ENCODE measurements at regions not wholly inside any gene's neighbourhood (a gene's known extent, or its start where the extent isn't known, plus 50 kb on each side); places are given as distances from the start of the nearest gene placed in this dataset.
"Not testable (repeated sequence)": the region's sequence is repeated elsewhere in the genome, so short reads cannot be mapped to it uniquely, and the experiment has no call there.

DNA sequence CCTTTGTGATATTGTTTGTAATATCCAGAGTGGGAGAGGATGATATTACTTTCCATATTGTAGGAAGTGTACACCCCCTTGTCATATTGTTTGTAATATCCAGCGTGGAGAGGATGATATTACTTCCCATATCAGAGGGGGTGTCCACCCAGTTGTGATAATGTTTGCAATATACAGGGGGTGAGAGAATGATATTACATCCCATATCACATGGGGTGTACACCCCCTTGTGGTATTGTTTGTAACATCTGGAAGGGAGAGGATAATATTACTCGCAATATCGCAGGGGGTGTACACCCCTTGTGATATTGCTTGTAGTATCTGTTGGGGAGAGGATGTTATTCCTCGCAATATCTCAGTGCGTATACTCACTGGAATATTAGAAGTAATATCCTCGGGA, 61.5 kb downstream of the PRSS23 start:
- intact Hi-C loops (cut with DNase I): no loop called here
- ATAC-seq (no peak), DNase-seq (ENCODE audit: missing footprints) (no peak)

DNA sequence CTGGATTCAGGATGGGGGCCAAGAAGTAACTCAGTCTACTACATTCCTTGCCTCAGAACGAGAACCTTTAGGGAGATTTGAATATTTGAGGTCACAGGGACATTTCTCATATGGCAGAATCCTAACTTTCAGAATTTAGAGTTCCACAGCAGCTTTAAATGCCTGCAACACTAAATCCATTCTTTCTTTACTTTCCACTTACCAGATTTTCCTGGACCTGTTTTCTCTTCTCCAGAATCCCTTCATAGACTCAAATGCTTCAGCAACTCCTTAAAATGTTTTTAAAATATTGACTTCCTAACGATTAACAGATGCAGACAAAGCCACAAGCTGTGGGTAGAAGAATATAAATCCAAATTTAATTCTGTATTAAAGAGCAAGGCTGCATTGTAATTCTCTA, 63.1 kb downstream of the PRSS23 start:
- ATAC-seq (no peak), DNase-seq (ENCODE audit: missing footprints) (no peak)
- intact Hi-C loops (cut with DNase I): no loop called here

DNA sequence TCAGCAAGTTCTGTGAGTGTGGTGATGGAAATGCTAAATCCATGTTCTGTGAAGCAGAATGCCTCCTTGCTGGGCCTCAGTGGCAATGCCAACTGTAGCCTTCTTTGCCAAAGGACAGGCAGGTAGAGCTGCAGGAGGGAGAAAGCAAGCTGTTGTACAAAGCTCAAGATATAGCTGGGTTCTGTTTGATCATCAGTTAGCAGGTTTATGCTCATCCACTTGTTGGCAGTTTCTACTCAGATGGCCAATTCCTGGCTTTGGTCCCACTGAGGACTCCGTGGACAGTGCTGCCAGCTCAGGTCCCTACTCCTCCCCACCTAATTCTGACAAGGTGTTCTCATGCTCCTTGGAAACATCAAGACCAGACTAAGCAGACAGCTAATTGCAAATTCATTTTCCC, 65.1 kb downstream of the PRSS23 start:
- no peak for DNase-seq (ENCODE audit: missing footprints)
- ATAC-seq: no peak
- intact Hi-C loops (cut with DNase I): no loop called here

DNA sequence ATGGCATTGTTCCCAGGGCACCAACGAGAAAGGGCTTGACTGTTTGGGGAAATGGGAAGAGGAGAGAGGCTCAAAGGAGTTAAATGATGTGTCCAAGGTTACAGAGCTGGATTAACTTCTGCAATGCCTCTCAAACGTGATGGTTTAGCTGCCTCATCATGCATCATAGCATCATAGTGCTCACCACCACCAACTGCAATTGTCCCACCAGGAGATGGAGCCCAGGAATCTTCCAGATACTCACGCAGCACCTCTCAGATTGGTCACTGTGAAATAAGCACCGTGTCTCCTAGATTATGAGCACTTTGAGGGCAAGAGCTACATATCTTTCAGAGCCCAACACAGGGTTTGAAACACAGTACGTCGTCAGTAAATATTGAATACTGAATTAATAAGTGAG, 69.2 kb downstream of the PRSS23 start:
- DNase-seq (ENCODE audit: missing footprints) (no peak), ATAC-seq (no peak)
- intact Hi-C loops (cut with DNase I): no loop called here

DNA sequence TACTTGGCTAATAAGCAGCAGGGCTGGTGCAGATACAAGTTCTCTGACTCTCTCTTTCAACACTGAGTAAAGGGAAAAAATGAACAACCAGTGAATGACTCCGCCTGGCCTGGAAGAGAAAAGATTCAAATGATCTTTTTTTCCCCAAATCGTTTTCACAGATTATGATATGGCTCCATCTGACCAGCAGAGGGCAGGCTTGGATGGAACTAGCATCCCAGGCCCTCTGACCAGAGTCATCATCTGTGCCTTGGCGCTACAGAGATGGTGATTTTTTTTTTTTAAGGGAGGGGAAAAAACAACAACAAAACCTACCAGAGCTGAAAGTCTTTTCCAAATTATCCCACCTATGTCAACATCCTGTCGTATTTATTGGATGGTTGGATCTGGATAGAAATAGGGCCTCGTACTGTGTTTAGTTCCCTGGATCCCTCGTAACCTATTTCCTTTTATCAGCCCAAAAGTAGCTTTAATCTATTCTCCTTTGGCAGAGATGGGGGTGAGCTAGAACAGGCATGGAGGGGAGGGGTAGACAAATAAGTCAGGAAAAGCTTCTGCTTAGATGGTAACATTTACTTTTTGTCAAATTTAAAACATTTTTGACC, 69.7 kb downstream of the PRSS23 start:
- ATAC-seq: peak; percentile 83
- no peak for DNase-seq (ENCODE audit: missing footprints)
- intact Hi-C loops (cut with DNase I): loop anchor here (1.0 to 5.0 kb wide), 3 partner anchors 51 to 552 kb away; no protein-coding TSS in a partner anchor

DNA sequence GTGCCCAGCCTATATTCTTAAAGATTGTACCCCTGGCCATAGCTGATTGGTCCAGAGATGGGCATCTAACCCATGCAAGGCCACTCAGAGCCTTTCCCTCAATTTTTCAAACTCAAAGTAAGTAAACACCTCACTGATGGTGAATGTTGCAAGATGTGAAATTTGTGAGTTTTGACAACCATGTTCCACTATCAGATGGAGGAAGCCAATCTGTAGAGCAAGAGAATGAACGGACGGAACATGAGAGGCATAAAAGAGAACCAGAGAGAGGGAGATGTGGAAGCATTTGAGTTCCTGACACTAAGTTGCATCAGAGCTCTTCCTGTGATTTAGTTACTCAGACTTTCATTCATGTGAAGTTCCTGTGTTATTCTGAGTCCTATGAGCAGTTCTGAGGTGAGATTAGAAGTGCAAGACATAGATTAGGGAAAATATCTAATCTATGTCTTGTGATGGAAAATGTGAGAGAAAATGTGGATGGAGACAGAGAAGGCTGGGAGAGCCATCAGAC, 73.3 kb downstream of the PRSS23 start:
- DNase-seq (ENCODE audit: missing footprints): no peak
- no peak for ATAC-seq
- intact Hi-C loops (cut with DNase I): loop anchor here (5.0 kb wide), 1 partner anchor 549 kb away; no protein-coding TSS in a partner anchor

DNA sequence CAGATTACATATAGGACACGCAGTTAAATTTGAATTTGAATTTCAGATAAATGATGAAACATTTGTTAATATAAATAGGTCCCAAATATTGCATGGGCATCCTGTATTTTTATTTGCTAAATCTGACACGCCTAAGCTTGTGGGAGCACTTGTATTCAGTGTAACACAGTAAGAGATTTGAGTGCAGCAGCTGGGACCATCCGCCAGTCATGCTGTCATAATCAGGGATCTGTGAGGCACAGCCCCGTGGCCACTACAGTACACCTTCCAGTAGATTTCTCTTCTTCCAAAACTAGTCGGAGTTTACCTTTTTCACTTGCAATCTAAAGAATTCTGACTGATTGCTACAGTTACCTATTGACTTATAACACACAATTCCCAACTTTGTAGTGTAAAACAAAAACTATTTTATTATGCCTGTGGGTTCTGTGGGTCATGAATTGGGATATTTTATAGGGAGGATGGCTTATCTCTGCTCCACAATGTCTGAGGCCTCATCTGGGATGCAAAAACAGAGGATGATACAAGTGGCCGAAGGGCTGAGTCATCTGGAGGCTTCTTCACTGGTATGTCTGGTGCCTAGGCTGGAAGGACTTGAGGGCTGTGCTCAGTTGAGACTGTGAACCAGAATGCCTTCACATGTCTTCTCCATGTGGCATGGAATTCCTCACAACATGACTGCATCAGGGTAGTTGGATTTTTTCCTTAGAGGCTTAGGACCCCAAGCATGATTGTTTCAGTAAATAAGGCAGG, 74.1 kb downstream of the PRSS23 start:
- intact Hi-C loops (cut with DNase I): loop anchor here (5.0 kb wide), 1 partner anchor 548 kb away; no protein-coding TSS in a partner anchor
- no peak for DNase-seq (ENCODE audit: missing footprints)
- ATAC-seq: no peak

DNA sequence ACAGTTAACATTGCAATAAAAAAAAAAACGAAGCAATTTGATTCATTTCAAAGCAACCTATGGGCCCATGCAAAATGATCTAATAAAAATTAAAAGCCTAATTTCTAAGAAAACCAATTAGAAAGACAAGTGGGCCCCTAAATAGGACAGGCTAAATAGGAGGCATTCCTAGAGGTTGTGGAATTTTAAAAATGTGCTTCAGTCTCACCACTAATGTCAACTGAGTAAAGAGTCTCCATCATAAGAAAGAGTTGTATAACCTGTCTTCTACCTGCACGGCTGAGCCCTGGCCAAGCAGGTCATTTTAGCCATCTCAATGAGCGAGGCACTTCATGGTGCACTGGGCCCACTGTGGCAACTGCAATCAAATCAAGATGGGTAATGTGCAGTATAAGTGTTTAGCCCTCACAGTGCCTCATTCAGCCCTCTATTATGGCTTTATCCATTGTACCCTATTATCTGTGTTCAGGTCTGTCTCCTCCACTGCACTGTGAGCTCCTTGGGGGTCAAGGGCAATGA, 76.4 kb downstream of the PRSS23 start:
- ATAC-seq (no peak), DNase-seq (ENCODE audit: missing footprints) (no peak)
- intact Hi-C loops (cut with DNase I): no loop called here

DNA sequence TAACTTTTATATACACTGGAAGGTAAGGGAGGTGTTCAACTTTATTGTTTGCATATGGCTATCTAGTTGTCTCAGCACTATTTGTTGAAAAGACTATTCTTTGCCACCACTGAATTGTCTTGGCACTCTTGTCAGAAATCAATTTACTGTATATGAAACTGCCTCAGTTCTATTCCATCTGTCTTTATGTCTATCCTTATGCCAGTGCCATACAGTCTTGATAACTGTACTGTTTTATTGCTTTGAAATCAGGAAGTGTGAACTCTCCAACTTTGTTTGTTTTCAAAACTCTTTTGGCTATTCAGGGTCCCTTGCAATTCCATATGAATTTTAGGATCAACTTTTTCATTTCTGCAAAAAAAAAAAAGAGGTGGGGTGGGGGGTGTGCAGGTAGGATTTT, 77.2 kb downstream of the PRSS23 start:
- no peak for ATAC-seq
- no peak for DNase-seq (ENCODE audit: missing footprints)
- intact Hi-C loops (cut with DNase I): no loop called here

DNA sequence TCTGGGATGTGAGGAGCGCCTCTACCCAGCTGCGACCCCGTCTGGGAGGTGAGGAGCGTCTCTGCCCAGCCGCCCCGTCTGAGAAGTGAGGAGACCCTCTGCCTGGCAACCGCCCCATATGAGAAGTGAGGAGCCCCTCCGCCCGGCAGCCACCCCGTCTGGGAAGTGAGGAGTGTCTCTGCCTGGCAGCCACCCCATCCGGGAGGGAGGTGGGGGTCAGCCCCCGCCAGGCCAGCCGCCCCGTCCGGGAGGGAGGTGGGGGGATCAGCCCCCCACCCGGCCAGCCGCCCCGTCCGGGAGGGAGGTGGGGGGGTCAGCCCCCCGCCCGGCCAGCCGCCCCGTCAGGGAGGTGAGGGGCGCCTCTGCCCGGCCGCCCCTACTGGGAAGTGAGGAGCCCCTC, 76.0 kb downstream of the FZD4 start:
- ATAC-seq; intact Hi-C loops (cut with DNase I); DNase-seq (ENCODE audit: missing footprints): not testable (repeated sequence)

DNA sequence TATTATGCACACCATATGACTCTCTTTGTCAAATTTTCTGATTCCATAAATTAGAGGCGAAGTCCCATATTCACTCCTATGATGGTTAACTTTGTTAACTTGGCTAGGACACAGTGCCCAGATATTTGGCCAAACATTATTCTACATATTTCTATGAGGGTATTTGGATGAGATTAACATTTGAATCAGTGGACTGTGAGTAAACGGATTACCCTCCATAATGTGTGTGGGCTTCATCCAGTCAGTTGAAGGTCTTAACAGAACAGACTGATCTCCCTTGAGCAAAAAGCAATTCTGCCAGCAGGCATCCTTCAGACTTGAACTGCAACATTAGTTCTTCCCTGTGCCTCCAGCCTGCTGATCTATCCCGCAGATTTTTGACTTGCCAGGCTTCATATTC, 69.9 kb downstream of the FZD4 start:
- intact Hi-C loops (cut with DNase I): no loop called here
- ATAC-seq (no peak), DNase-seq (ENCODE audit: missing footprints) (no peak)

DNA sequence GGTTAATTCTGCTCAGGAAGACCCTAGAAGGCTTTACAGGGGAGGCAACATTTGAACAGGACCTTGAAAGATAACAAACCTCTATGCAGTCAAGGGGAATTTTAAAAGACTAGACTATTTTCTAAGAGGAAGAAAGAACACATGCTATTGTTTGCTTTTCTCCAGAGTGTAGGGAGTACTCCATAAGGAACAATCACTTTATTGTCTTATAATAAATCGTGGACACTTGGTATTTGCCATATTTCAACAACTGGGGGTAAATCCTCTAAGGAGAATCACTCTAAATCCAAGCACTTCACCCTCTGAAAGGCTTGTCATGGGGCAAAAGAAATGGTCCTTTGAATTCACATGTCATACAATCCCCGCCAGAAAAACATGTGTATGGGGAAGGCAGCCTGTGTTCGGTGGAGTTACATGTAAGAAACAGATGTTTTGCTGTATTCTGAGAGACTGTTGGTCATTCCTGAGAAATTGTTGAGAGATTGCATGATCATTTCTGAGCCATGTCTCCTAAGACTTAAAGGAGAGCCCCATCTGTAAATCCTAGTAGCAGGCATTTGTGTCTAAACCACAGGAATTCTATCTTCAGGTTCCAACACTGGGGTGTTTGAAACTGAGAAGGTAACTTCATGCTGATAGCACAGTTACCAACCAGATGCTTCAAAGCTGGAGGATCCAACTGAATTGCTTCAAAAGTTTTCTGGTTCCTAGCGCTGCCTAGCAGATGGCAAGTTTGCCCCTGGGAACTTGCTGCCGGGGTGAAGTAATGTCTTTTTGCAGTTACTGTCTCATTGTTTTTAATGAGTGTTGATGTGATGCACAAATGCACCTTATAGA, 66.8 kb downstream of the FZD4 start:
- intact Hi-C loops (cut with DNase I): no loop called here
- ATAC-seq (no peak), DNase-seq (ENCODE audit: missing footprints) (no peak)

DNA sequence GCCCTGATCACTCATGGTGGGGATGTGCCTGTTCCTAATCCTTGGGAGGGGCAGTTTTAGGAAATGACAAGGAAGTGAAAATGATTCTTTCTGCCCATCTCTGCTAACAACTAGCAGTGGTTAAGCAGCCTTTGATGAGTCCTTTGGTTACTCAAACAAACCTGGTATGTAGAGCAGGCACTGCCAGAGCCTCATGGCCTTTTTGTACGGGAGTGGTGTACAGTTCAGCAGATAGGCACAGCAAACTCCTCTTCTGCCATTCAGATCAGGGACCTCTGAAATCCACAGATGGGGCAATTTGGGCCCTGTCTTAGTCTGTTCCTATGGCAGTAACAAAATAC, 66.2 kb downstream of the FZD4 start:
- ATAC-seq (no peak), DNase-seq (ENCODE audit: missing footprints) (no peak)
- intact Hi-C loops (cut with DNase I): no loop called here

DNA sequence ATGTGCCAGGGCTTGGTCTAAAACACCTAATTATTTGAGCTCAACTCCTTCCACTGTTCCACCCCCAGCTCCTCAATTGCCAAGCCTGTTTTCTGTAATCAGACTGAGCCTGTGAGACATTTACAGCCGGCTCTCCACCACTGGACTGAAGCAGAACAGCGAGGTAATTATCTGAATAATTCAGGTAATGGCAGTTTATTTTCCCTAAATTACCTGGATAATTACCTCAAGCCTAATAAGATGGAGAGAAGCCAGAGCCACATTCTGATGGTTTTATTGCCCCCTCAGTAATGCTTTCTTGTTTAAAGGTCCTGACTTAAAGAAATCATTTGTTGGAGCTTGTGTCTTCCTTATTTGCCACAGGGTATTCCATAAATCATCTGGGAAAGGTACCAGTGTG, 64.2 kb downstream of the FZD4 start:
- intact Hi-C loops (cut with DNase I): no loop called here
- ATAC-seq (no peak), DNase-seq (ENCODE audit: missing footprints) (no peak)

DNA sequence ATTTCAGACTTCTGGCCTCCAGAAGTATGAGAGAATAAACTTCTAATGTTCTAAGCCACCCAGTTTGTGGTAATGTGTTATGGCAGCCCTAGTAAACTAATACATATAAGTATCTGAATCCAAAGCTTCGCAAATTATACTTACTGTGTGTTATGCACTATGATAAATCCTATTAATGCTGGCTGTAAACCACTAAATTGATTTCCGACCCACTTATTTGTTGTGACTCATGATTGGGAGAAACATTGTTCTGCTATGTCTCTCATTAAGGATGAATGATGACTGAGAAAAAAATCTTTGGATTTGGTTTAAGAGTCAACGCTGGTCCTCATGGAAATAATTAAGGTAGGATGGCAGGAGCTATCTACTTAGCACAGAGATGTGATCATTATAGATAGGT, 62.0 kb downstream of the FZD4 start:
- ATAC-seq (no peak), DNase-seq (ENCODE audit: missing footprints) (no peak)
- intact Hi-C loops (cut with DNase I): no loop called here
